COLO668 (cell line): ENCODE measurements at regions not wholly inside any gene's neighbourhood (a gene's known extent, or its start where the extent isn't known, plus 50 kb on each side); places are given as distances from the start of the nearest gene placed in this dataset.
"Not testable (repeated sequence)": the region's sequence is repeated elsewhere in the genome, so short reads cannot be mapped to it uniquely, and the experiment has no call there.

Source experiments
- DNase-seq: peaks from one replicate; lab custom pipeline; 2025; ENCODE audit not compliant: unreplicated experiment; lab: John Stamatoyannopoulos, UW

GRCh38 chr11:13614918-13615317, 53.5 kb upstream of the FAR1 start:
- DNase-seq: not testable (repeated sequence)

GRCh38 chr11:13608656-13609055, 59.8 kb upstream of the FAR1 start:
- DNase-seq: no peak

GRCh38 chr11:13606701-13607100, 61.8 kb upstream of the FAR1 start:
- no peak for DNase-seq

GRCh38 chr11:13603661-13604060, 64.8 kb upstream of the FAR1 start:
- DNase-seq: no peak

- DNase-seq: no peak
Measured at GRCh38 chr11:13602844-13603243, 65.6 kb upstream of the FAR1 start.

- no peak for DNase-seq
Measured at GRCh38 chr11:13596611-13597326, 71.7 kb upstream of the FAR1 start.

GRCh38 chr11:13595166-13595565, 73.3 kb upstream of the FAR1 start:
- no peak for DNase-seq

GRCh38 chr11:13594044-13594443, 74.4 kb upstream of the FAR1 start:
- DNase-seq: no peak

GRCh38 chr11:13578514-13579140, 82.8 kb upstream of the PTH start:
- no peak for DNase-seq

- no peak for DNase-seq
Measured at GRCh38 chr11:13577881-13578280, 82.1 kb upstream of the PTH start.

- DNase-seq: no peak
Measured at GRCh38 chr11:13576995-13577394, 81.2 kb upstream of the PTH start.

GRCh38 chr11:13575385-13575784, 79.6 kb upstream of the PTH start:
- not testable (repeated sequence) for DNase-seq

- DNase-seq: no peak
Measured at GRCh38 chr11:13567551-13567950, 71.8 kb upstream of the PTH start.

- no peak for DNase-seq
Measured at GRCh38 chr11:13561860-13562259, 66.1 kb upstream of the PTH start.

GRCh38 chr11:13560341-13560740, 64.5 kb upstream of the PTH start:
- DNase-seq: peak; percentile 52

- no peak for DNase-seq
Measured at GRCh38 chr11:13552784-13553183, 57.0 kb upstream of the PTH start.

GRCh38 chr11:13551834-13552233, 56.0 kb upstream of the PTH start:
- no peak for DNase-seq

- no peak for DNase-seq
Measured at GRCh38 chr11:13550761-13551160, 55.0 kb upstream of the PTH start.

- not testable (repeated sequence) for DNase-seq
Measured at GRCh38 chr11:13546092-13546491, 50.3 kb upstream of the PTH start.
